Astrocyte (in vitro differentiated cells and primary cell): ENCODE measurements at regions not wholly inside any gene's neighbourhood (a gene's known extent, or its start where the extent isn't known, plus 50 kb on each side); places are given as distances from the start of the nearest gene placed in this dataset.

ENCODE experiments used
- DNase-seq: peaks from one replicate; pipeline ENCODE4 v3.0.0-alpha.2; 2010; ENCODE audit warnings: low read depth
- FAIRE-seq: peaks from 2 replicates; lab custom pipeline; 2011; peaks lifted over from hg19 to GRCh38; lab: Jason Lieb, UNC
- H2AFZ ChIP-seq: 2 replicates; pipeline ENCODE4 v1.6.0; 2012; ENCODE audit warnings: low read depth, low read length, inconsistent platforms
- H3K27ac ChIP-seq: 2 replicates; pipeline ENCODE4 v1.5.1; 2011; ENCODE audit warnings: low read depth, low read length, inconsistent platforms
- H3K27me3 ChIP-seq: 2 replicates; pipeline ENCODE4 v1.6.0; 2011; ENCODE audit warnings: low read length, inconsistent platforms; ENCODE audit not compliant: insufficient read depth
- H3K36me3 ChIP-seq: 2 replicates; pipeline ENCODE4 v1.5.1; 2011; ENCODE audit warnings: low read length, inconsistent platforms; ENCODE audit not compliant: insufficient read depth
- H3K4me1 ChIP-seq: 2 replicates; pipeline ENCODE4 v1.5.1; 2011; ENCODE audit warnings: low read length, inconsistent platforms; ENCODE audit not compliant: insufficient read depth
- H3K4me2 ChIP-seq: 2 replicates; pipeline ENCODE4 v1.6.0; 2012; ENCODE audit warnings: low read length, inconsistent platforms
- H3K4me3 ChIP-seq: 2 replicates; pipeline ENCODE4 v1.5.1; 2011; ENCODE audit warnings: low read depth, mild to moderate bottlenecking, low read length, inconsistent platforms; ENCODE audit not compliant: insufficient read depth
- H3K79me2 ChIP-seq: 2 replicates; pipeline ENCODE4 v1.6.0; 2012; ENCODE audit warnings: mild to moderate bottlenecking, low read length, inconsistent platforms; ENCODE audit not compliant: insufficient read depth
- H3K9ac ChIP-seq: 2 replicates; pipeline ENCODE4 v1.6.0; 2012; ENCODE audit warnings: mild to moderate bottlenecking, low read length, inconsistent platforms
- H3K9me3 ChIP-seq: 2 replicates; pipeline ENCODE4 v1.5.1; 2012; ENCODE audit warnings: low read depth, mild to moderate bottlenecking, low read length, inconsistent platforms; ENCODE audit not compliant: insufficient read depth
- H4K20me1 ChIP-seq: 2 replicates; pipeline ENCODE4 v1.6.0; 2012; ENCODE audit warnings: low read length, inconsistent platforms; ENCODE audit not compliant: insufficient read depth
- H3K27ac Mint-ChIP-seq: one replicate; pipeline ENCODE4 v1.8.0; 2021; ENCODE audit warnings: mild to moderate bottlenecking, mixed read lengths; ENCODE audit not compliant: unreplicated experiment
- H3K27me3 Mint-ChIP-seq: one replicate; pipeline ENCODE4 v1.8.0; 2021; ENCODE audit warnings: low read depth, mixed read lengths; ENCODE audit not compliant: unreplicated experiment
- H3K36me3 Mint-ChIP-seq: one replicate; pipeline ENCODE4 v1.8.0; 2021; ENCODE audit warnings: low read depth, mixed read lengths; ENCODE audit not compliant: unreplicated experiment
- H3K4me1 Mint-ChIP-seq: one replicate; pipeline ENCODE4 v1.8.0; 2021; ENCODE audit warnings: low read depth, mixed read lengths; ENCODE audit not compliant: unreplicated experiment
- H3K4me3 Mint-ChIP-seq: one replicate; pipeline ENCODE4 v1.8.0; 2021; ENCODE audit warnings: mild to moderate bottlenecking, moderate library complexity, mixed read lengths; ENCODE audit not compliant: unreplicated experiment
- H3K9me3 Mint-ChIP-seq: one replicate; pipeline ENCODE4 v1.8.0; 2021; ENCODE audit warnings: mild to moderate bottlenecking, mixed read lengths; ENCODE audit not compliant: unreplicated experiment
- CTCF ChIP-seq: IDR thresholded peaks from 2 replicates; pipeline ENCODE4 v1.5.1; 2011; ENCODE audit warnings: low read depth, mild to moderate bottlenecking, inconsistent platforms, low read length, moderate library complexity; ENCODE audit not compliant: insufficient read depth
- EZH2 ChIP-seq: IDR thresholded peaks from 2 replicates; pipeline ENCODE4 v1.6.1; 2012; ENCODE audit warnings: mild to moderate bottlenecking, low read length, inconsistent platforms; ENCODE audit not compliant: insufficient read depth

GRCh38 chr6:120279466-120280167 lies 930.1 kb upstream of the MAN1A1 start:
- no peak overlapping the region for H3K4me2 ChIP-seq
- TF ChIP-seq CTCF (no peak), EZH2 (no peak)
- Mint-ChIP-seq H3K9me3 (no peaks in the 10 kb centered on the region), H3K27ac (no peak overlapping the region), H3K36me3 (no peaks in the 10 kb centered on the region), H3K4me3 (no peak overlapping the region), H3K4me1 (no peaks in the 10 kb centered on the region), H3K27me3 (no peaks in the 10 kb centered on the region)
- H3K4me1 ChIP-seq: no peaks in the 10 kb centered on the region
- no peaks in the 10 kb centered on the region for H3K9me3 ChIP-seq
- H4K20me1 ChIP-seq: no peaks in the 10 kb centered on the region
- DNase-seq: no peak
- no peak for FAIRE-seq
- H3K27me3 ChIP-seq: no peaks in the 10 kb centered on the region
- H2AFZ ChIP-seq: no peak overlapping the region
- no peak overlapping the region for H3K9ac ChIP-seq
- H3K27ac ChIP-seq: no peak overlapping the region
- no peaks in the 10 kb centered on the region for H3K36me3 ChIP-seq
- no peak overlapping the region for H3K4me3 ChIP-seq
- no peaks in the 10 kb centered on the region for H3K79me2 ChIP-seq

DNA sequence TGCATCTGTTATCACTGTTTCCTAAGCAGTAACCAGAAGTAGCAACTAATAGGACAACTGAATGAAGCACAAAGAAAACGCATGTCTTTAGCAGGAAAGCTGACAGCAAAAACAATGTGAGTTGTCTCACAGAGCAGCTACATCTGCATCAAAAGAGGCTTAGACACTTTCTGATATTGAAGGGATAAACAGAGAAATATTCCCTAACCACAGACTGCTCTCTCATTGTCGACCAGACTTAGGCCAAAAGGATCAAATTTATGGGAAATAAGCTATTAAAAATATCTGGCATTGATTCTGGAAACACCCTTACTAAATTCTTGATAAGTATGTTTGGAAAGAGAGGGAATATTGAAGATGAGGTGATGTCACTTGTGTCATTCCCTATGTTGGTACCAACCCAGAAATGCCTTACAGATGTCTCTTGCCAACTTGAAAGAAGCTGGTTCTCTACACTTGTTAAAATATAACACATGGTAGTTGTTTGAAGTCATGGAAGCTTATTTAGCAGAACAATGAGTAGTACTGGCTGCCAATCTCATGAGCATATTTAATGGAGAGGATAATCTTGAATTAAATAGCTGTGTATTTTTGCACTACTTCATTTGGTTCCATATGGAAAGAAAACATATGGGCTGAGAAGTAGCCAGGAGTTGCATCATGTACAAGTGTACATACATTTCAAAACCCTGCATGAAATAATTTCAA lies 929.3 kb upstream of the MAN1A1 start:
- Mint-ChIP-seq H3K27me3 (no peaks in the 10 kb centered on the region), H3K9me3 (no peaks in the 10 kb centered on the region), H3K4me1 (no peaks in the 10 kb centered on the region), H3K27ac (no peak overlapping the region), H3K4me3 (no peak overlapping the region), H3K36me3 (no peaks in the 10 kb centered on the region)
- H3K9ac ChIP-seq: no peak overlapping the region
- no peaks in the 10 kb centered on the region for H3K9me3 ChIP-seq
- H3K79me2 ChIP-seq: no peaks in the 10 kb centered on the region
- no peaks in the 10 kb centered on the region for H4K20me1 ChIP-seq
- no peak overlapping the region for H3K4me2 ChIP-seq
- H3K4me3 ChIP-seq: no peak overlapping the region
- no peak overlapping the region for H2AFZ ChIP-seq
- H3K27me3 ChIP-seq: no peaks in the 10 kb centered on the region
- H3K4me1 ChIP-seq: no peaks in the 10 kb centered on the region
- H3K36me3 ChIP-seq: no peaks in the 10 kb centered on the region
- DNase-seq (no peak), FAIRE-seq (no peak)
- no peak overlapping the region for H3K27ac ChIP-seq
- TF ChIP-seq CTCF (no peak), EZH2 (no peak)

- Histone ChIP-seq H3K27me3 (no peaks in the 10 kb centered on the region), H3K4me2 (no peak overlapping the region), H3K9me3 (no peaks in the 10 kb centered on the region), H3K79me2 (no peaks in the 10 kb centered on the region), H4K20me1 (no peaks in the 10 kb centered on the region), H3K27ac (no peak overlapping the region), H3K36me3 (no peaks in the 10 kb centered on the region), H3K4me3 (no peak overlapping the region), H3K9ac (no peak overlapping the region), H2AFZ (no peak overlapping the region), H3K4me1 (no peaks in the 10 kb centered on the region)
- no peaks in the 10 kb centered on the region for H3K36me3 Mint-ChIP-seq
- H3K27ac Mint-ChIP-seq: no peak overlapping the region
- no peak for FAIRE-seq
- H3K9me3 Mint-ChIP-seq: no peaks in the 10 kb centered on the region
- no peak for DNase-seq
- no peak overlapping the region for H3K4me3 Mint-ChIP-seq
- no peaks in the 10 kb centered on the region for H3K27me3 Mint-ChIP-seq
- no peaks in the 10 kb centered on the region for H3K4me1 Mint-ChIP-seq
- TF ChIP-seq CTCF (no peak), EZH2 (no peak)
Measured at GRCh38 chr6:120274547-120274946, 925.0 kb upstream of the MAN1A1 start.
